Inflammatory macrophage treated with lipopolysaccharide for 1 hour (primary cell): ENCODE measurements at regions not wholly inside any gene's neighbourhood (a gene's known extent, or its start where the extent isn't known, plus 50 kb on each side); places are given as distances from the start of the nearest gene placed in this dataset.

ENCODE experiments used
- DNase-seq, 2 donors: peaks; one replicate each; pipeline ENCODE4 v3.0.0-alpha.2; 2020 to 2022

DNA sequence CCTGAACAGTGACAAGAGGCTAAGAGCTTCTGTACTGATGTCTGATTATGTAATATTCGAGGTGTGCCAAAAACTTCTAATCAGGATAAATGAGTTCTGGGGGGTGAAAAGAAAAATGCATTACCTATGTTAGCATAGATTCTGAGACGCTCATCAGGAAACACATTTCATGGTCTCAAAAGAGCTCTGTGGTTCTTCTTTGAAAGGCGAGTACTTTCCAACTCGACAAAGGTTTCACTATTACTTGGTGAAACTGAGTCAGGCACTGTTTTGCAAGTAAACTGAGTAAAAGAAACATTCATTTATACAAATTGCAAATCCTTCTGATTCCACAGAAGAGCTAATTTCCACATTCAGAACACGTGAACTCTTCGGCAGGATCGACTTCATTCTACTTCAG is 523.2 kb downstream of the GATA3 start:
- DNase-seq: no peak

DNA sequence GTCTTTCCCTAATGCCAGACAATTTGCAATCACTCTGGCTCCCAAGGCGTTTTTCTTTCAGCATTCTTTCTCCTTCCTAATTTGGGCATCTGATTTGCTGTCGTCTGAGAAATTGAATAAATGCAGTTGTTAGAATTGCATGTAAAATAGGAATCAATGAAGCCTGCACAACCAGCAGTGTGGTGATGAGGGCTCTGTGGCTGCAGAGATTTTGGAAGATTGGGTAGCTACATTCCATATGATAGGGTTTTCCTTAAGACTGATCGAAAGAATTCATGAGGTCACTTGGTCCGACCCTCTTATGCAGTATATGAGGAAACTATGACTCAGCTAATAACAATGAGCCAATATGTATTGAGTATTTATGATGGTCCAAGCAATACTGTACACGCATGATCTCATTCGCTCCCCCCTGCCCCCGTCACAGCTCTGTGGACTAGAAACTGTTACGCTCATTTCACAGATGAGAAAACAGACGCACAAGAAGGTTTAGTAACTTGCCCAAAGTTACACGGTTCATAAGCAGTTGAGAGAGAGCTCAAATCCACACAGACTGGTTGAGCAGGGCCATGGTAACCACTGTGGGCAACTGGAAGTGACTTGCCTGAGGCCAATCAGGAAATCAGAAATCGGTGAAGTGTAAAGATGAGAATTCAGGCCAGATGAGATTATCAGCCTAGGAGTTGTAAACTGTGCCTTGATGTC is 527.2 kb downstream of the GATA3 start:
- DNase-seq: no peak

DNA sequence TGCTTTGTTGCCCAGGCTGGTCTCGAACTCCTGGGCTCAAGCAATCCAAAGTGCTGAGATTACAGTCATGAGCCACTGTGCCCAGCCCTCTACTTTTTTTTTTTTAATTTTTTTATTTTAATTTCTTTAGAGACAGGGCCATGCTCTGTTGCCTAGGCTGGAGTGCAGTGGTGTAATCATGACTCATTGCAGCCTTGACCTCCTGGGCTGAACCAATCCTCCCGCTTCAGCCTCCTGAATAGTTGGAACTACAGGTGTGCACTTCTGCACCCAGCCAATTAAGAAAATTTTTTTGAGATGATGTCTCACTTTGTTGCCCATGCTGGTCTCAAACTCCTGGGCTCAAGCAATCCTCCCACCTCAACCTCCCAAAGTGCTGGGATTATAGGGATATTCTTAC is 528.6 kb downstream of the GATA3 start:
- no peak for DNase-seq

DNA sequence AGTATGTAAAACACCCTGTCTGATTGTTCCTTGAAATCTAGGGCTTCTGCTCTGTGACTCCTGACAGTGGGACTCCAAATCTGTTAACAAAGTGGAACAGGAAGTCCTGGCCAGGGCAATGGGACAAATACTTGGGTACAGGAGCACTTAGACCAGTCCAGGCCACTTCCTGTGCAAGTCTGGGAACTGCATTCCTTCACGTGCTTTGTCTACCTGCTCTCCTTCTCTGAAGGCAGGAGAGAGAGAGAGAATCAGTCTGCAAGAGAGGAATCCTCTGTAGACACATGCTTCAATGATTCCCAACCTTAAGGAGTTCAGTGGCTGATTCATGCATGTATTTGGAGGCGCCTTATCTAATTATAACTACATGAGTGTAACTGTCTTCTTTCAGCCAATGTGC is 530.2 kb downstream of the GATA3 start:
- DNase-seq: no peak

DNA sequence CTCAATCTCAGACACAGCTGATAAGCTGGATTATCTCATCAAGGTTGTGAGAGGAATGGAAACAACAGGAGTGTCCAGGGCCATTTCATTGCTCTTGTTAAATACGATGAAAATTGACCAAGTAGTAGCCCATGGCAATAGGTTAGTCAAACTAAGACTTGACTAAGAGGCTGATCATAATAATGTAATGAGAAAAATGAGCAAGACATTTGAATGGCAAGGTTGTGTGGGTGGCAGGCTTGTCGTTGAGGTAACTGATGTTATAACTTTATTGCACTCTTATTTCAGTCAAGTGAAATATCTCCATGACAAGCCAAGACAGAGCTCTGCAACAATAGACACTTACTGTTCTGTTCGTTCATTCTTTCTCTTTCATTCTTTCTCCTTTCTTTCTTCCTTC is 532.0 kb downstream of the GATA3 start:
- no peak for DNase-seq

DNA sequence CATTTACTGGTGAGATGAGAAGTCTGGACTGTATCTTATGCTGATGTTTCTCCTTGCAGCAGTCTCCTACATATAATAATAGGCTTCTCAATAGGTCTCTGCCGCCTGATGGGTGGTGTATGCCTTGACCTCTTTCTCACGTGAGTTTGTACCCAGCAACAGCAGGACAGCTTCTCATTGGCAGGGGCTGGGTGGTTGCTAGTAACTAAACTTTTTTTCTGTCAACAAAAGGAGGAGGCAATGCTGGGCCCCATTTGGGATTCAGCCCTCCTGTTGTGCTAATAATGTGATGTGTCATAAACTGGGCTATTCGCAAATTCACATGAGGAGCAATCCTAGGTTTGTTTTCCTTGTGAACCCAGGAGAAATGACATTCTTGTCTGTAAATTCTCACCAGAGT is 533.6 kb downstream of the GATA3 start:
- no peak for DNase-seq

DNA sequence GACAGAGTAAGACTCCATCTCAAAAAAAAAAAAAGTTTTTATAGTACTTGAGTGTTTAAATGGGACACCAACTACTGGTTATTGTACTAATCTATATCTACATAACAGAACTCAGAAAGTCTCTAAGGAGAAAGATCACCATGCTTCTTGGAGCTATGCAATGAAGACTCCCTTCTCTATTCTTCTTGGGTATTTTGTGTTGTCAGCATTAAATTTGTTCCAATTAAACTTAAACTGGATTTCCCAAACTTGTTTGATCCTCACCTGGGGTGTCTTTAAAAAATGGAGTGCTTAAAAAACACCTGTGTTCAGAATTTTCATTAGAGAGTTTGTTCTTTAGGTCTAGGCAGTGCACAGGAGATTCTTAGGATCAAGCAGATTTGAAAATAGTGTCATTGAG is 536.0 kb downstream of the GATA3 start:
- no peak for DNase-seq

DNA sequence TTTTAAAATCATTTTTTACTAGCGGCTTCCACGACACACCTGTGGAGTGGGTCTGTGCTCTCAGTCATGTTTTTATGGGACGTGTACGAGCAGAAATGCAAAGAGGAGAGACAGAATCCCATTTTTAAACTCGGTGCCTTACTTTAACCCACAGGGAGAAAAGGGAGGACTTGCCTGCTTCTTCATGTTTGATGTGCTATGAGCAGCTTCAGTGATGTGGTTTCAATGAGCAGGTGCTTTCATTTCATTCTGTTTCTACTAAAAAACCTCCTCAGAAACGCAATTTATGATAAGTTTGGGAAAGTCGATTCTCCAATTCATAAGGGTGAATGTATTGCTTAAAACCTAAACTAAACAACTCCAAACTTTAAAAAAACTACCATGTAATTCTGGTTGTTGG is 537.2 kb downstream of the GATA3 start:
- DNase-seq: no peak

DNA sequence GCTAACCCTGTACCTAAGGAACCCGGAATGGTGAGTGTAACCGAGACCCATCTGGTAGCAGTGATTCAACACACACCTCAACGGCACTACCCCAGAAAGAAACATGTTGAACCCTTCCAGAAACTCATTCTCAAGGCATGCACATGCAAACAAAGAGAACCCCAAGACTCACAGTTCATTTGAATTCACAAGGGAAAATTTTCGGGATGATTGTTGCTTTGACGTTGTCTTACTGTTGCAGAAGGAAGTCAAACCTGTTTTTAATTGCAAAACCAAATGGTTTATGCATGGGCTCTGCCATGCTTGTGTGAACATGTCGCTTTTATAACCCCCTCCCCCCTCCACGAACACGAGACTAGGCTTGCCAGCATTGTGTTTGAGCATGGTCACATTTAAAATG is 539.7 kb downstream of the GATA3 start:
- no peak for DNase-seq

DNA sequence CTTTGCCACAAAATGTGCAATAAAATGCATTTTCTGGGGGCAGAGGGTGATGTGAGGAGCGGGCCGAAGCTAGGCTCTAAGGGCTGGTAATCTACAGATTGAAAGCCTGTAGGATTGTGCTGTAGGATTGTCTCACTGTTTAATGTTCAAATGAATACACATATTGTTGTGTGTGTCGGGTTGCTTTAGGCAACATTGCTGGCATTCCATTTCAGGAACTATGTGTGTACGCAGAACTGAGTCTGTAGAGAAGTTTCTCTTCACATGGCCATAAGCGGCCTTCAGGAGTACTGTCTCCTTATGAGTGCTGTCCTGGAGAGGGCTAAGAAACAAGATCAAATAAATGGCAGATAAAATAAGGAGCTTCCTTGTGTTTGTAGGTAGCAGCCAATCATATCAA is 540.2 kb downstream of the GATA3 start:
- no peak for DNase-seq

DNA sequence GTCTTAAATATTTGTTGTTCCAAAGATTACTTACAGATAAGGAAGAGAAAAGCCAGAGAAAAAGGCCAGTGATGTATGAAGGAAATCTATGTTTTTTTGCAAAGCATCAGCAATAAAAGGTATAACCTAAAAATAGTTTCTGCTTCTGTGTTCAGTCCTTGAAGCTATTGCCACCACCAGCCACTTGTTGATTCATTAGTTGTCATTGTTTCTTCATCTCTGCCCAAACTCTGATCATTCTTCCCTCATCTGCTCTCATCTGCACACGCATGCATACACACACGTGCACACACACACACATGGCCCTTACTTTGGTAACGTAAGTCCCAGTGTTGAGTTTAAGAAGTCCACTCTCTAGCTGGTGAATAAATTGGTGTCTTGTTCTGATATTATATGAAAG is 540.7 kb downstream of the GATA3 start:
- DNase-seq: no peak

DNA sequence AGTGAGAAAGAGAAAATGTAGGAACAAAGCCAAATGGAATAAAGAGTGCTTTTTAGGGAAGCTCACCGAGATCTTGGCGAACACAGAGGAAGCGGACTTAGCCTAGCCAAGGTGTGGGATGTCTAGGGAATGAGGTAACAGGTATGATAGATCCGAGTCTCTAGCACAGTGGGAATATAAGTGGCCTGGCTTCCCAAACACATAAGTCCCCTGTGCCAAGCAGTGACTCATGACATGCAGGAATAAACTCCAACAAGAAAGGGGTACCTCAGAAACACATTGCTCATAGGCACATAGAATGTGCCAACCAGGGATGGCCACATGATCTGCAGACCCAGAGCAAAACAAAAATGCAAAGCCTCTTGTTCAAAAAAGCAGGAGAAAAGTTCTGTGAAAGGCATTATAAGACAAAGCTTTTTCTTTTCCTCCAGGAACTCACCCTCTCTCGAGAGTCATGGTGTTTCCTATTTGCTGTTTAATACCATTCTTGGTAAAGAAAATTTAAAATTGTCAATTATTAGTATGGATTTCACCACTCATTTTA is 542.5 kb downstream of the GATA3 start:
- DNase-seq: no peak

DNA sequence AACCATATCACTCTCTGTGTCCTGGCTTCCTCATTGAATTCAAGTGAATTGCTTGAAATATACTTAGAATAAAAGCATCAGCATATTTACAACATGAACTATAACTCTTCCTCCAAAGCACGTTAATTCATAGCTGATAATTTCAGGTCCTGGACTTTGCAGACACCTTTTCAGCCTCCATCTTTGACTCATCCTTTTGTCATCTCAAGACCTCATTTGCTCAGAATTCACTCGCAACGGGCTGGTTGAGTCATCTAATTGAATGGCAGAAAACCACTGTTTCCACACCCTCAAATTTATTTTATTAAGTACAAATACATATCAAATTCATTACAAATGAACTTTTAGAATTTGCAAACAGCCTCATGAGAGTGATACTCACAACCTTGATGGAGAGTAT is 545.7 kb downstream of the GATA3 start:
- DNase-seq: no peak

DNA sequence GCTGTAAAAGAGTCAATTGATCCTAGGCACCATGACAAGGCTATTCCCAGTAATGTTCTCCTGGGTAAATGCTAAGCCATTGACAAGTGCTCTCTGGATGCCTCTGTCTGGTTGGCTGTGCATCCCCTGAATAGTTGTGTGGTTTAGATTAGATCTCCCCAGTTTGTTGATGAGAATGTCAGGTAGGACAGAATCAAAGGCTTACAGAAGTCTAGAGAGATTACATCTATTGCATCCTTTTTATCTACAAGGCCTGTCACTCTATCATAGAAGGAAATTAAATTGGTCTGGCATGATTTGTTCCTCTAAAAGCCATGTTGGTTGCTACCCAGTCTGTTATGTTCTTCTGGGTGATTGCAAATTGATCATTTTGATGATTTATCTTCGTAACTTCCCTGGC is 548.3 kb downstream of the GATA3 start:
- no peak for DNase-seq

DNA sequence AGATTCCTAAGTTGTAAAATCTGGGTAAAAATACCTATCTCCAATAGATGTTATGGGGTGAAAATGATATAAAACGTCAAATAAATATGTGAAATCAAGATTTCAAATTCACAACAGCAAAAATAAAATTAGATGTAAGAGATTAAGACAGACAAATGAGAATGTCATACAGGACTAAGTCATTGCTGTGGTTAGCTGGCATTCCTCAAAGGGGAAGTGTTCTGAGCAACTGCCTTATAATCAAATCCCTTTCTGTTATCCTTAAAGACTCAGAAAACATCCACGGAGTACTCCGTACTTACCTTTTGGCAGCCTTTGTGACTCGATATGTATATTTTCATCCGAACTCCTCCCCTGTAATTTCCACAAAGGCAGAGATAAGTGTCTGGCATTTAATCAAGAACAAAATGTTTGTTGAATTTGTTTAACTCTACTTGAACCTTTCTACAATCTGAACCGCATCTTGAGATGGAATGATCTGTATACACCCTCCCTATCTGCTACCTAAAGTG is 559.6 kb downstream of the GATA3 start:
- no peak for DNase-seq

DNA sequence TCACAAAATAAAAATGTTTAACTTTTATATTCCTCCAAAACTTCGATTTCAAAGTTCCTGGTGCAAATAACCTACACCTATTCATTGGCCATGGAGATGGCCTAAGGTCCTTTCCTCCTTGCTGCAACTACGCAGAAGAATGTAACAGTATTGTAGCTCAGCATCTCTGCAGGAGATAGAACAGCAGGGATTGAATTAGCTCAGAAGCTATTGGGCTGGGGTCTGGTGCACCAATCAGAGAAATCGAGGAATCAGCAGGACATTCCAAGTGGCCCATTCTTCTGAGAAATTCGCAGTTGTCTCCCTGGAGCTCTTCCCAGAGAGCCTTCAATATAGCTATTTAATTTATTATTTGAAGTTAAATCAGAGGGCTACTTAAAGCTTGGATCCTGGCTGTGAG is 560.6 kb downstream of the GATA3 start:
- DNase-seq: no peak

DNA sequence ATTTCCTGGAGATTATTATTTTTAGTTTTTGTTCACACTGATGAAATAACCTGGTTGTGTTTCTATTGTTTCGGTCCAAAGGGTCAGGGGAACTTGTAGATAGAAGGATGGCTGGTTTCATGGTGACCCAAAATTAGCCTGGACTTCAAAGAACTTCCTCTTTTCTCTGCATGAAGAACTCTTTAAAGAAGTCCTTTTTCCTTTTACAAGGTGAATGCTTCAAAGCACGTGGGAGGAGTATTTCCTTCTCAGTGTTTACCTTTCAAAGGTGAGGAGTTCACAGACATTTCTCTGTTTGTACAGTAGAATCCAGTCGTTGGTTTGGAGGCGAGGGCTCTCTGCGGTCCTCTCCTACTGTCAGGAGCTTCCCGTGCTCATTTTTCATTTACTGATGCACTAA is 561.7 kb downstream of the GATA3 start:
- DNase-seq: no peak

DNA sequence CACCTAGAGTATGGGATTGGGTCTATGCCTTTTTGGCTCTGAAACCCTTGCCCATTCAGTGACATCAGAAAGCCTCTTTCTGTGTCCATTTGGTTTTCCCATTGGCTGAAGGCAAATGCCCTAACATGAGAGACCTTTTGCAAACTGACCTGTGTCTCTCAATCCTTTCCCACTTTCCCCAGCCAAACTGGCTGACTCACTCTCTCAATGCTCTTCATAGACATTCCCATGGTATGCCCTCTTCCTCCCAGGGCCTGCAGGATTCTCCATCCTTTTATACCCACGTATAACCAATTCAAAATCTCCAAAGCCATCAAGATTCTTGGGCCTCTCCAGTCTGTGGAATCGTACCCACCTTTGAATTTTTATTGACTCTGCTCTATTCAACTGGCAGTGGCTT is 563.3 kb downstream of the GATA3 start:
- no peak for DNase-seq

DNA sequence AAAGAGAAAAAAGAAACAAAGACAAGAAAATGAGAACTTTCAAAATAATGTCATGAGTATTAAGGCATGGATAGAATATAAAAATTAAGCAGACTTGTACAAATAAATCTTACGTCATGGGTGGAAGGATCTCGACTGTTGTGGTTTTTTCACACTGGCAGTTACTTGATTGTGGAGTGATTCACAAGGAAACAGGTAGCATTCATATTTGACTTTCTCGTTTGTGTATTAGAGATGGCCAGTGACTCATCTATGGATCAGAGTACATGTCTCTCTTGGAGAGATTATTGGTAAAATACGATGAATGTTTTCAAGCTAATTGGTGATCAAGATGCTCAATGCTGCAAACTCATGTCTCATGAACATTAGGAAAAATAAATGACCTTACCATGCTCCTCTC is 564.3 kb downstream of the GATA3 start:
- DNase-seq: no peak

DNA sequence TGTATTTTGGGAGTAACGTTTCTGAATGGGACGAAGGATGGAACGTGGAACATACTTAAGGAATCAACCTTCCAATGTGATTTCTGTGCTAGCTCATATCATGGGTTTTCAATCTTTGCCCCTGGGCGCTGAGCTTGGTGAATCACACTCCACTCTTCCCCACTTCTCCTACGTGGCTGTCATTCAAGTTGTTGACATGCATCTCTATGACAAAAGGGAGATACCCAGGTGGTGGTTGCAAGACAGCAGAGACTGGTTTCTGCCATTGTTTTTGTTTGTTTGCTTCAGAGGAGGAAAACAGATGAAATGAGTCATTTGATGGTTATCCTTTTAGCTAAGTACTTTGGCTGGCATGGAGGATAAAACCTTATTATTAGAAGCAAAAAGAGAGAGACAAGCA is 573.9 kb downstream of the GATA3 start:
- no peak for DNase-seq

DNA sequence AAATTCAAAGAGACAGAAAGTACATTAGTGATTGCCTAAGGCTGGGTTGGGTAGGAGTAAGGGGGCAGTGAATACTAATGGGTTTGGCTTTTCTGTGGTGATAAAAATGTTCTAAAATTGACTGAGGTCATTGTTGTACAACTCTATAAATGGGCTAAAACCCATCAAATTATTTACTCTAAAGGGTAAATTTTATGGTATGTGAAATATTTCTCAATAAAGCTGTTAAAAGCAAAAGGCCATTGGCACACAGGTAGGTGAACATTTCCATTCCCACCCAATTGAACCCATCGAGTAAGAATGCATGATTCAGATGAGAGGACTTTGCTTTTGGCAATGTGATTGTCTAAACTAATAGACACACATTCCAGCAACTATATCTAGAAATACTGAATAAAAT is 579.4 kb downstream of the GATA3 start:
- no peak for DNase-seq

DNA sequence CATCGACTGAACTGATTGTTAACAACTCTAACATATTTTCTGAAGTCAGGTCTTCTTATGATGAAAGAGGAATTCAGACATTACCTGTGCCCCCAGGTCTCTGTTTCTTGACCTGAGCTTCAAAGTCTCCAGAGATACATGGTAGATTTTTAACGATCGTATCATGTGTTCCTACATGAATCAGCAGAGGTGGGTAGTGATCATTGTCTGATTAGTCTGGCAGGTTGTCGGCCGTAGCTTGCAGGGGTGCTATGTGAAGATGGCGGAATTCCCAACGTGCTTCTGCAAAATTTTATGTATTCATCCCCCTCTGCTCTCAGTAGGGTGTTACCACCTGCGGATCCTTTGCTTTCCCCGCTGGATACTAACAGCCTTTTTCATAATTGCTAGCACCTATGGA is 581.9 kb downstream of the GATA3 start:
- DNase-seq: no peak

DNA sequence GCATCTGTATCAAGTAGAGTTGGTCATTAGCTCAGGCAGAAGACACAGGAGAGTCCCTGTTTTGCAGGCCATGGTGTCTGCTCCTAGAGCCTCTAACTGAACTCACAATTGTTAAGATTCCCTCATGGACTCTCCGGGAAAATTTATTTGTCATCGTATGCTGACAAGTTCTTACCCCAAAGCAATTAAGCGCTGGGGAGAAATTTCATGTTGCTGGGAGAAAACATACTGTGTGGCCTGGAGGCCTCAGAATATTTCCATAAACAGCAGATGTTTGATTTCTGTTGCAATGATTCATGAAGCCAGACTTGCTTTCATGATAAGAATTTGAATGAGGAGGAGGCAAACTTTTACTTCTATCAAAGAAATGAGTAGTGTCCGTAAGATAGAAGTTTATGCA is 583.2 kb downstream of the GATA3 start:
- no peak for DNase-seq

DNA sequence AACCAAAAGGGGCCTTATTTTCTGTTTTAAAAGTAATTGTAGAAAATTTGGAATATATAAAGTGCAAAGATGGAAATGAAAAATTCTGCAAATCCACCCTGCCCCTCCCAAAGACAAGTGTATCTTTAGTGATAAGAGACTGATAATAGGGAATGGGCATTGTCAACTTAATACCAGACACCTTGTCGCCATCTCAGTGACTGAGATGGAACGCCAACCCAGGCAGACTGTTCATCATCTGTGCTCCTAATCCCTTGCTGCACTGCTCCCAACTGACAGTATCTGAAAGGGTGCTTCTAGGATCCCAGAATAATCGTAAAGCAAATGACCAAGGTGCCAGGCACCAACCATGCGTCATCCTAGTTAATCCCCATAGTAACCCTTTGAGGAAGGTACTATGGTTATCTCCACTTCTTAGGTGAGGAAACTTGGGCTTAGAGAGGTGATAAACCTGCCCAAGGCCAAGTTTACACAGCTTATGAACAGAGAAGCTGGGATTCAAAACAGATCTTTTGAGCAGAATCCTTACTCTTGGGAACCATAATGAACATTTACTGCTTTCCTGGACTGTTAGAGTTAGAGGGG is 583.7 kb downstream of the GATA3 start:
- DNase-seq: no peak
